HepG2 (cell line): ENCODE measurements at regions not wholly inside any gene's neighbourhood (a gene's known extent, or its start where the extent isn't known, plus 50 kb on each side); places are given as distances from the start of the nearest gene placed in this dataset.

ENCODE experiments used
- ATAC-seq: fragments of 200-7000 bp; cut with Tn5 transposase; 3 replicates; pipeline ENCODE4 v1.9.1; 2020; ENCODE audit warnings: mild to moderate bottlenecking, moderate library complexity
- BruUV-seq: library from RNA; stranded (reverse); fragments of 400-500 nt; replicated peaks from 2 replicates; lab custom pipeline; 2021; lab: Mats Ljungman, UMichigan
- CTCF ChIA-PET: fragments of 300-600 bp; formaldehyde crosslinking; extraction: SDS; loops from one replicate; lab custom pipeline; 2021; ENCODE audit warnings: low total read pairs, inconsistent platforms, low intra/inter-chr PET ratio; lab: Yijun Ruan, JAX
- POLR2A ChIA-PET: fragments of 350-600 bp; sonication (Branson Sonifier 250); formaldehyde crosslinking; loops from one replicate; lab custom pipeline; 2020; ENCODE audit warnings: antibody characterized with exemption, inconsistent platforms; lab: Yijun Ruan, JAX
- DNase-seq: peaks from one replicate; pipeline ENCODE4 v3.0.0-alpha.2; 2015; ENCODE audit warnings: low spot score
- FAIRE-seq: peaks from 3 replicates; lab custom pipeline; 2011; peaks lifted over from hg19 to GRCh38; lab: Jason Lieb, UNC
- H2AFZ ChIP-seq: one replicate; pipeline ENCODE4 v1.6.1; 2011; ENCODE audit warnings: low read length, inconsistent platforms
- H3K27ac ChIP-seq: fragments of 300-600 bp; 3 replicates; pipeline ENCODE4 v1.8.0; 2011; ENCODE audit warnings: mixed run types, mild to moderate bottlenecking, mixed read lengths, low read length, inconsistent platforms; ENCODE audit not compliant: insufficient read depth; ENCODE audit errors: extremely low read length
- H3K27me3 ChIP-seq, 2 experiments: fragments of 200-600 bp in 1 of 2; 2 replicates in 1 of 2; 3 replicates in 1 of 2; pipeline versions ENCODE4 v1.6.0 to v1.8.0; 2011; ENCODE audit warnings: low read length in 2 of 2, mild to moderate bottlenecking in 2 of 2, moderate library complexity in 2 of 2, inconsistent platforms in 1 of 2; ENCODE audit not compliant: insufficient read depth in 2 of 2, control insufficient read depth in 1 of 2
- H3K36me3 ChIP-seq, 2 experiments: fragments of 200-600 bp in 1 of 2; replicated peaks in 1 of 2; 2 replicates in 1 of 2; 3 replicates in 1 of 2; pipeline versions ENCODE4 v1.5.1 to v1.8.0; 2011; ENCODE audit warnings: low read length in 2 of 2, inconsistent platforms in 1 of 2; ENCODE audit not compliant: insufficient read depth in 2 of 2, control insufficient read depth in 1 of 2
- H3K4me1 ChIP-seq: 2 replicates; pipeline ENCODE4 v1.5.1; 2012; ENCODE audit warnings: low read length, inconsistent platforms; ENCODE audit not compliant: insufficient read depth
- H3K4me2 ChIP-seq: 2 replicates; pipeline ENCODE4 v1.6.0; 2011; ENCODE audit warnings: low read depth, low read length, inconsistent platforms
- H3K4me3 ChIP-seq, 3 experiments: fragments of 200-600 bp in 1 of 3; sonication (generic), shearing (Covaris generic) in 1 of 3; replicated peaks in 1 of 3; 2 replicates each; pipeline ENCODE4 v1.5.1; 2011 to 2016; ENCODE audit warnings: low read length in 3 of 3, inconsistent platforms in 2 of 3, low read depth in 2 of 3, mild to moderate bottlenecking in 2 of 3, control low read depth in 1 of 3, mixed read lengths in 1 of 3; ENCODE audit not compliant: insufficient read depth in 1 of 3
- H3K79me2 ChIP-seq: one replicate; pipeline ENCODE4 v1.6.1; 2011; ENCODE audit warnings: low read length, inconsistent platforms; ENCODE audit not compliant: insufficient read depth
- H3K9ac ChIP-seq: 2 replicates; pipeline ENCODE4 v1.6.0; 2011; ENCODE audit warnings: mild to moderate bottlenecking, low read depth, low read length, inconsistent platforms; ENCODE audit not compliant: insufficient read depth
- H3K9me3 ChIP-seq: 2 replicates; pipeline ENCODE4 v1.5.1; 2012; ENCODE audit warnings: mild to moderate bottlenecking, low read length
- H4K20me1 ChIP-seq: 2 replicates; pipeline ENCODE4 v1.6.0; 2011; ENCODE audit warnings: inconsistent platforms, mild to moderate bottlenecking, low read length, moderate library complexity; ENCODE audit not compliant: insufficient read depth
- DMAP1 ChIP-seq: IDR thresholded peaks from 2 replicates; pipeline ENCODE4 v1.6.1; 2016
- SMAD9 ChIP-seq: sonication (generic); formaldehyde crosslinking; IDR thresholded peaks from 2 replicates; pipeline ENCODE4 v1.5.1; 2020; ENCODE audit warnings: mild to moderate bottlenecking, missing genetic modification reagents
- SMYD3 ChIP-seq: sonication (generic); formaldehyde crosslinking; IDR thresholded peaks from 2 replicates; pipeline ENCODE4 v1.8.1; 2023; ENCODE audit warnings: mild to moderate bottlenecking, missing genetic modification reagents
- ZMYM2 ChIP-seq: sonication (generic); formaldehyde crosslinking; IDR thresholded peaks from 2 replicates; pipeline ENCODE4 v1.8.0; 2022; ENCODE audit warnings: mild to moderate bottlenecking, missing genetic modification reagents
- WGBS: methylation state at CpG from one replicate; pipeline ENCODE4 v1.1.6; 2017; ENCODE audit warnings: low lambda C conversion rate; 5-methylcytosine and 5-hydroxymethylcytosine counted together
- in situ Hi-C: cut with HindIII; loops from 2 replicates; pipeline ENCODE4 v1.10.0; 2017; ENCODE audit warnings: low pct_unique_long_range_greater_than_20kb; ENCODE audit not compliant: extremely low pct_ligation_motif_present
- intact Hi-C: fragments of 100-400 bp; cut with micrococcal nuclease; formaldehyde crosslinking; loops from one replicate; pipeline ENCODE4 v1.10.0; 2022; ENCODE audit not compliant: unreplicated experiment

- no peak overlapping the region for H2AFZ ChIP-seq
- no peak for ATAC-seq
Observed at GRCh38 chr12:107983756-107984472, 145.2 kb upstream of the WSCD2 start.

GRCh38 chr12:107984973-107985372 lies 144.1 kb upstream of the WSCD2 start:
- Histone ChIP-seq H3K4me2 (no peak overlapping the region), H4K20me1 (no peaks in the 10 kb centered on the region), H3K4me1 (no peaks in the 10 kb centered on the region), H3K4me3 (no peak overlapping the region), H3K79me2 (no peaks in the 10 kb centered on the region), H3K27ac (no peak overlapping the region), H3K36me3 (no peaks in the 10 kb centered on the region), H3K9me3 (no peaks in the 10 kb centered on the region), H3K9ac (no peak overlapping the region), H2AFZ (no peak overlapping the region), H3K27me3 (peaks cover 0 to 1% of the 10 kb centered on the region in 2 experiments; a peak in 1 of 5 replicates)
- ChIA-PET CTCF (no interaction called here), POLR2A (no interaction called here)
- intact Hi-C loops, result no loop called here
- no TSS peak for BruUV-seq
- in situ Hi-C loops, result loop anchor here (25.0 kb wide), 1 partner anchor 202 kb away; no protein-coding TSS in a partner anchor
- DNase-seq (no peak), FAIRE-seq (no peak), ATAC-seq (no peak)
- TF ChIP-seq SMYD3 (no peak), ZMYM2 (CRISPR knock-in tag) (no peak), SMAD9 (CRISPR knock-in tag) (no peak)
- WGBS, result 0% methylated on average over 3 of the region's 3 CpGs

More at GRCh38 chr12:107983756-107984472, 145.2 kb upstream of the WSCD2 start:
- CTCF ChIA-PET, result no interaction called here
- Histone ChIP-seq H3K36me3 (no peaks in the 10 kb centered on the region), H3K9me3 (no peaks in the 10 kb centered on the region), H3K4me2 (no peak overlapping the region), H3K79me2 (no peaks in the 10 kb centered on the region), H3K27me3 (peaks cover 0 to 3% of the 10 kb centered on the region in 2 experiments; a peak in 1 of 5 replicates), H3K27ac (no peak overlapping the region), H4K20me1 (no peaks in the 10 kb centered on the region), H3K4me3 (no peak overlapping the region), H3K9ac (no peak overlapping the region)
- WGBS, result 0% methylated on average over 4 of the region's 4 CpGs
- DNase-seq, result no peak
- in situ Hi-C loops (loop anchor here (25.0 kb wide), 1 partner anchor 203 kb away; no protein-coding TSS in a partner anchor), intact Hi-C loops (no loop called here)
- POLR2A ChIA-PET, result no interaction called here
- BruUV-seq, result no TSS peak
- no peak for TF ChIP-seq DMAP1 (CRISPR knock-in tag)
- TF ChIP-seq, all 625 proteins: peak for 0
- no peak for FAIRE-seq
- no peaks in the 10 kb centered on the region for H3K4me1 ChIP-seq
